Activated T-helper 1 cell treated with anti-CD3 and anti-CD28 coated beads, Interleukin-12 subunit alpha, Interleukin-12 subunit beta, Interleukin-2, Interleukin-4 antibody, amounts not matched to agents 30 ng/mL and 10 ng/mL and 1 ng/mL, durations not matched to agents 14 hours and 24 hours and 36 hours (primary cell): ENCODE measurements at regions not wholly inside any gene's neighbourhood (a gene's known extent, or its start where the extent isn't known, plus 50 kb on each side); places are given as distances from the start of the nearest gene placed in this dataset.

Experiments
- DNase-seq: peaks from one replicate; pipeline ENCODE4 v3.0.0; 2021; ENCODE audit warnings: low spot score
- H3K27ac Mint-ChIP-seq: one replicate; pipeline ENCODE4 v1.8.0; 2021; ENCODE audit warnings: mild to moderate bottlenecking, mixed read lengths
- H3K27me3 Mint-ChIP-seq: one replicate; pipeline ENCODE4 v1.8.0; 2022; ENCODE audit warnings: mild to moderate bottlenecking, moderate library complexity, mixed read lengths; ENCODE audit not compliant: insufficient read depth
- H3K36me3 Mint-ChIP-seq: one replicate; pipeline ENCODE4 v1.8.0; 2021; ENCODE audit warnings: low read depth, mixed read lengths
- H3K4me1 Mint-ChIP-seq: one replicate; pipeline ENCODE4 v1.8.0; 2021; ENCODE audit warnings: low read depth, mixed read lengths
- H3K4me3 Mint-ChIP-seq: one replicate; pipeline ENCODE4 v1.8.0; 2021; ENCODE audit warnings: mild to moderate bottlenecking, moderate library complexity, mixed read lengths
- H3K9me3 Mint-ChIP-seq: one replicate; pipeline ENCODE4 v1.8.0; 2021; ENCODE audit warnings: mixed read lengths
- intact Hi-C: fragments of 100-400 bp; cut with micrococcal nuclease; formaldehyde crosslinking; loops from one replicate; pipeline ENCODE4 v1.15.1; 2024

- Mint-ChIP-seq H3K36me3 (peaks cover 1% of the 10 kb centered on the region), H3K4me1 (peaks cover 17% of the 10 kb centered on the region), H3K9me3 (no peaks in the 10 kb centered on the region), H3K27me3 (no peaks in the 10 kb centered on the region), H3K4me3 (no peak overlapping the region), H3K27ac (no peak overlapping the region)
- intact Hi-C loops, result no loop called here
- DNase-seq, result no peak
These were observed 50.7 kb downstream of the ARHGAP35 start for GRCh38 chr19:46911456-46911855.

GRCh38 chr19:46913198-46913851, 52.5 kb downstream of the ARHGAP35 start:
- intact Hi-C loops, result no loop called here

GRCh38 chr19:46913852-46914430, 53.1 kb downstream of the ARHGAP35 start:
- Mint-ChIP-seq H3K36me3 (peaks cover 10% of the 10 kb centered on the region), H3K27ac (no peak overlapping the region), H3K9me3 (no peaks in the 10 kb centered on the region), H3K27me3 (no peaks in the 10 kb centered on the region), H3K4me3 (no peak overlapping the region), H3K4me1 (peaks cover 35% of the 10 kb centered on the region)
- no peak for DNase-seq
- intact Hi-C loops, result no loop called here

More at GRCh38 chr19:46913198-46913851, 52.5 kb downstream of the ARHGAP35 start:
- no peak overlapping the region for H3K4me3 Mint-ChIP-seq
- H3K36me3 Mint-ChIP-seq, result peaks cover 4% of the 10 kb centered on the region
- DNase-seq, result no peak
- no peak overlapping the region for H3K27ac Mint-ChIP-seq
- H3K9me3 Mint-ChIP-seq, result no peaks in the 10 kb centered on the region
- no peaks in the 10 kb centered on the region for H3K27me3 Mint-ChIP-seq
- peaks cover 29% of the 10 kb centered on the region for H3K4me1 Mint-ChIP-seq

GRCh38 chr19:46915386-46915785, 54.6 kb downstream of the ARHGAP35 start:
- H3K27me3 Mint-ChIP-seq, result no peaks in the 10 kb centered on the region
- no peak for DNase-seq
- peaks cover 45% of the 10 kb centered on the region for H3K4me1 Mint-ChIP-seq
- H3K9me3 Mint-ChIP-seq, result no peaks in the 10 kb centered on the region
- H3K4me3 Mint-ChIP-seq, result no peak overlapping the region
- H3K27ac Mint-ChIP-seq, result no peak overlapping the region
- intact Hi-C loops, result no loop called here
- peaks cover 21% of the 10 kb centered on the region for H3K36me3 Mint-ChIP-seq

DNA sequence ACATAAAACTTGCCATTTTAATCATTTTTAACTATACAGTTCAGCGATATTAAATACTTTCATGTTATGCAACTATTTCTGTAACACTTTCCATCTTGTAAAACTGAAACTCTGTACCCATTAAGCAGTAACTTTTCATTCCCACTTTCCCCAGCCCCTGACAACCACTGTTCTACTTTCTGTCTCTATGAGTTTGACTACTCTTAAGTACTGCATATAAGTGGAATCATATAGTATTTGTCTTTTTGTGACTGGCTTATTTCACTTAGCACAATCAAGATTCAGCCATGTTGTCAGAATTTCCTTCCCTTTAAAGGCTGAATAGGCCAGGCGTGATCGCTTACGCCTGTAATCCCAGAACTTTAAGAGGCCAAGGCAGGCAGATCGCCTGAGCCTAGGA, 56.2 kb downstream of the ARHGAP35 start:
- H3K4me3 Mint-ChIP-seq, result no peak overlapping the region
- H3K27ac Mint-ChIP-seq, result peak overlapping the region; percentile 1
- H3K36me3 Mint-ChIP-seq, result peaks cover 32% of the 10 kb centered on the region
- peaks cover 45% of the 10 kb centered on the region for H3K4me1 Mint-ChIP-seq
- intact Hi-C loops, result loop anchor here (2.0 kb wide), 2 partner anchors 38 to 56 kb away; partner anchors contain the start of gene ARHGAP35
- no peak for DNase-seq
- H3K9me3 Mint-ChIP-seq, result no peaks in the 10 kb centered on the region
- H3K27me3 Mint-ChIP-seq, result no peaks in the 10 kb centered on the region

GRCh38 chr19:46919324-46919723, 58.5 kb downstream of the ARHGAP35 start:
- intact Hi-C loops, result loop anchor here (2.0 kb wide), 1 partner anchor 71 kb away; no protein-coding TSS in a partner anchor
- no peaks in the 10 kb centered on the region for H3K9me3 Mint-ChIP-seq

DNA sequence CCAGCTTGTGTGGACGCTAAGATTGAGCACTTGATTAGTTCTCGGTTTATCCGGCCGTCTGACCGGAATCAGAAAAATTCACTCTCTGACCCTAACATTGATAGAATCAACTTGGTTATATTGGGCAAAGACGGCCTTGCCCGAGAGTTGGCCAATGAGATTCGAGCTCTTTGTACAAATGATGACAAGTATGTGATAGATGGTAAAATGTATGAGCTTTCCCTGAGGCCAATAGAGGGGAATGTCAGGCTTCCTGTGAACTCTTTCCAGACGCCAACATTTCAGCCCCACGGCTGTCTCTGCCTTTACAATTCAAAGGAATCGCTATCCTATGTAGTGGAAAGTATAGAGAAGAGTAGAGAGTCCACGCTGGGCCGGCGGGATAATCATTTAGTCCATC, 59.6 kb downstream of the ARHGAP35 start:
- Mint-ChIP-seq H3K27ac (no peak overlapping the region), H3K4me3 (no peak overlapping the region), H3K9me3 (no peaks in the 10 kb centered on the region), H3K36me3 (peaks cover 45% of the 10 kb centered on the region), H3K27me3 (no peaks in the 10 kb centered on the region), H3K4me1 (peaks cover 47% of the 10 kb centered on the region)
- DNase-seq, result no peak
- intact Hi-C loops, result no loop called here

More at GRCh38 chr19:46919324-46919723, 58.5 kb downstream of the ARHGAP35 start:
- Mint-ChIP-seq H3K27ac (no peak overlapping the region), H3K36me3 (peaks cover 38% of the 10 kb centered on the region), H3K27me3 (no peaks in the 10 kb centered on the region), H3K4me1 (peaks cover 37% of the 10 kb centered on the region), H3K4me3 (no peak overlapping the region)
- no peak for DNase-seq

- H3K27me3 Mint-ChIP-seq, result no peaks in the 10 kb centered on the region
- intact Hi-C loops, result no loop called here
- peaks cover 45% of the 10 kb centered on the region for H3K36me3 Mint-ChIP-seq
- no peak for DNase-seq
- H3K4me1 Mint-ChIP-seq, result peaks cover 52% of the 10 kb centered on the region
- no peak overlapping the region for H3K27ac Mint-ChIP-seq
- H3K9me3 Mint-ChIP-seq, result no peaks in the 10 kb centered on the region
- H3K4me3 Mint-ChIP-seq, result no peak overlapping the region
These were observed 60.3 kb downstream of the ARHGAP35 start for GRCh38 chr19:46921071-46921470.

GRCh38 chr19:46922465-46922864, 61.7 kb downstream of the ARHGAP35 start:
- intact Hi-C loops, result no loop called here
- H3K27ac Mint-ChIP-seq, result no peak overlapping the region
- H3K4me3 Mint-ChIP-seq, result no peak overlapping the region
- H3K4me1 Mint-ChIP-seq, result peaks cover 48% of the 10 kb centered on the region
- no peaks in the 10 kb centered on the region for H3K27me3 Mint-ChIP-seq
- peaks cover 45% of the 10 kb centered on the region for H3K36me3 Mint-ChIP-seq
- DNase-seq, result no peak
- H3K9me3 Mint-ChIP-seq, result no peaks in the 10 kb centered on the region

DNA sequence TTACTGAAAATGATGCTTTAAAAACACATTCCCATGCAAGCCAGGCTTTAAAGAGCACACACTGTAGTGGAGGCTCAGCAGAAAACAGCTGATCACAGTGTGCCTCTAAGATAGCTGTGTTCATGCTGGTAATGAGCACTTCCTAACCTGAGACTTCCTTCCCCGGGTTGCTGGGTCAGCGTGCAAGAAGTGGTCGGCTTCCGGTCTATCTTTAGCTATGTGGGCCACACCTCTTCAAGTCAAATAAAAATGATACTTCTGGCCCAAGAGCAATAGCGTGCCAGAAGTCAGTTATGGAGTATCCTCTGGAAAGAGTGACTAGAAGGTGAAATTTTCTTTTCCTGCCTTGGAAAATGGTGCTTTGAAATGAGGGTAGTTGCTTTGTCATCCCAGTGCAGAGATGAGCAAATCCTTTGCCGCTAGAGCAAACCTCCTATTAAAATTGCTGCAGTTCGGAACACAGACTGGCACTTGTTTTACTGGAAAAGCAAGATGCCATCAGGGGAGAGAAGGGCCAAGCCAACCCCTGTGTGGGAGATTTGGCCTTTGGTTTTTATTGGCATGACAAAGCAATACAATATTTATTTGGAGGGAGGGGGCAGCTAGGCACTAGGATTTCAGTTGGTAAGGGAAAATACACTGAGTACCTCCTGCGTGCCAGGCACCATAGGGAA, 64.2 kb downstream of the ARHGAP35 start:
- Mint-ChIP-seq H3K27me3 (no peaks in the 10 kb centered on the region), H3K27ac (peak overlapping the region; percentile 70), H3K4me1 (peaks cover 36% of the 10 kb centered on the region), H3K4me3 (no peak overlapping the region), H3K9me3 (no peaks in the 10 kb centered on the region), H3K36me3 (peaks cover 26% of the 10 kb centered on the region)
- intact Hi-C loops, result no loop called here
- peak; percentile 2 for DNase-seq

DNA sequence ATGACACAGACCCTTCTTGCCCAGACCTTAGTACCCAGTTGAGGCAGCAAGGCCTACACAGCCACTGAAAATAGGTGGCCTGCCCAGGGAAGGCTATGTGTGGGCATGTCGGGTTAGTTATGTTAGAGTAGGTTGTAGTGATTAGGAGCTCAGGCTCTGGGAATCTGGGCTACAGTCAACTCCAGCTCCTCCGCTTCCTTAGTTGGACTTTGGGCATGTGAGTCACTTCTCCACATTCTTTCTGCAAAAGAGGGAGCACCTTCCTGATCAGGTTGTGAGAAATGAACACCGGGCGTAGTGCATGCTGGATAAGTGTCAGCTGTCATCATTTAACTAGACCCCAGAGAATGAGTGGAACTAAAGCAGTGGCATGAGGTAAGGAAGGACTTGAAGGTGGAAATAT, 64.8 kb downstream of the ARHGAP35 start:
- DNase-seq, result no peak
- Mint-ChIP-seq H3K4me1 (peaks cover 36% of the 10 kb centered on the region), H3K27ac (no peak overlapping the region), H3K36me3 (peaks cover 24% of the 10 kb centered on the region), H3K4me3 (no peak overlapping the region), H3K9me3 (no peaks in the 10 kb centered on the region), H3K27me3 (no peaks in the 10 kb centered on the region)
- intact Hi-C loops, result no loop called here

- intact Hi-C loops, result no loop called here
- Mint-ChIP-seq H3K4me1 (peaks cover 44% of the 10 kb centered on the region), H3K27me3 (no peaks in the 10 kb centered on the region), H3K4me3 (no peak overlapping the region), H3K36me3 (peaks cover 15% of the 10 kb centered on the region), H3K27ac (no peak overlapping the region), H3K9me3 (no peaks in the 10 kb centered on the region)
- no peak for DNase-seq
These were observed 65.6 kb downstream of the ARHGAP35 start for GRCh38 chr19:46926170-46927071.
